Transverse colon (tissue), 4 donors: ENCODE measurements at regions not wholly inside any gene's neighbourhood (a gene's known extent, or its start where the extent isn't known, plus 50 kb on each side); places are given as distances from the start of the nearest gene placed in this dataset.

ENCODE experiments used
- DNase-seq: peaks from one replicate; pipeline ENCODE4 v3.0.0-alpha.2; 2019
- H3K27ac ChIP-seq, 4 donors: fragments of 200-600 bp; sonication (generic); 2 replicates each; pipeline ENCODE4 v1.5.1; 2016 to 2018; ENCODE audit warnings: inconsistent platforms in 4 of 4
- H3K27me3 ChIP-seq: fragments of 200-600 bp; sonication (generic); 2 replicates; pipeline ENCODE4 v1.5.1; 2017; ENCODE audit warnings: inconsistent platforms
- H3K36me3 ChIP-seq, 4 donors: fragments of 200-600 bp; sonication (generic); 2 replicates each; pipeline ENCODE4 v1.5.1; 2017 to 2019; ENCODE audit warnings: inconsistent platforms in 4 of 4
- H3K4me1 ChIP-seq, 4 donors: fragments of 200-600 bp; sonication (generic); 2 replicates each; pipeline ENCODE4 v1.5.1; 2017 to 2020; ENCODE audit warnings: inconsistent platforms in 4 of 4
- H3K4me3 ChIP-seq, 4 donors: fragments of 200-600 bp; sonication (generic); 1 replicate in 1 of 4; 2 replicates in 3 of 4; pipeline versions ENCODE4 v1.5.1 to v1.6.1; 2017 to 2019; ENCODE audit warnings: inconsistent platforms in 4 of 4
- H3K9me3 ChIP-seq, 2 donors: fragments of 200-600 bp; sonication (generic); 2 replicates each; pipeline ENCODE4 v1.5.1; 2017 to 2019; ENCODE audit warnings: inconsistent platforms in 2 of 2
- EP300 ChIP-seq: sonication (generic); formaldehyde crosslinking; IDR thresholded peaks from one replicate; pipeline ENCODE4 v1.6.1; 2017; ENCODE audit warnings: antibody characterized with exemption, low read depth
- POLR2A ChIP-seq: fragments of 450-650 bp; IDR thresholded peaks from one replicate; pipeline ENCODE4 v1.6.1; 2016; ENCODE audit warnings: antibody characterized with exemption, mild to moderate bottlenecking, moderate library complexity
- POLR2AphosphoS5 ChIP-seq, 3 donors: sonication (generic); formaldehyde crosslinking; IDR thresholded peaks; one replicate each; pipeline ENCODE4 v1.6.1; 2016; ENCODE audit warnings: antibody characterized with exemption in 3 of 3
- WGBS, 2 donors: methylation state at CpG; one replicate each; pipeline ENCODE4 v1.1.5; 2018; ENCODE audit warnings: low coverage in 1 of 2; 5-methylcytosine and 5-hydroxymethylcytosine counted together
- in situ Hi-C, 4 donors: fragments of 200-750 bp; cut with MboI; loops; one replicate each; pipeline versions ENCODE4 v1.15.0 to v1.15.1; 2017; ENCODE audit warnings: low sequenced_read_pairs in 3 of 4, low pct_ligation_motif_present in 1 of 4, low pct_unique_long_range_greater_than_20kb in 1 of 4
- intact Hi-C: fragments of 100-400 bp; cut with DNase I; formaldehyde crosslinking; loops from one replicate; pipeline ENCODE4 v1.15.1; 2023; ENCODE audit warnings: low total_unique reads
- TF ChIP-seq, protein P1 (sequence below), 5 experiments: fragments of 200-600 bp in 3 of 5; fragments of 450-650 bp in 2 of 5; sonication (generic) in 3 of 5; IDR thresholded peaks; 1 replicate in 2 of 5; 2 replicates in 3 of 5; pipeline ENCODE4 v1.5.1; 2016 to 2017; ENCODE audit warnings: antibody characterized with exemption in 5 of 5, inconsistent platforms in 3 of 5, mild to moderate bottlenecking in 2 of 5, moderate library complexity in 1 of 5

DNA sequence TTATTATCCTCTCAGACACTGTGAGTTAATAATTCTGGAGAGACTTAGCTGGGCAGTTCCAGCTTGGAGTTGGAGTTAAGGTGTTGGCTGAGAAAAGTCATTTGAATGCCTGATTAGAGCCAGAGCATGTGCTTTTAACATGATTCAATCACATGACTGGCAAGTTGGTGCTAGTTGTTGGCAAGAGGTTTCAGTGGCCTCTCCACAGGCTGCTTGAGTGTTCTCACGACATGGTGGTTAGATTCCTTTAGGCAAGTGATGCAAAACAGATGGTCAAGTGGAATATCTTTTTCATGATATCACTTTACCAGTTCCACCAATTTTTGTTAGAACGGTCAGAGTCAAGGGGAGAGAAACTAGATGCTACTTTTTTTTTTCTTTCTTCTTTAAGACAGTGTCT, 262.7 kb upstream of the FN1 start:
- Histone ChIP-seq H3K36me3 (no peaks in the 10 kb centered on the region), H3K27ac (no peak overlapping the region), H3K27me3 (no peaks in the 10 kb centered on the region), H3K4me3 (no peak overlapping the region), H3K4me1 (peaks cover 0 to 8% (median 0%) of the 10 kb centered on the region in 4 donors), H3K9me3 (no peaks in the 10 kb centered on the region)
- in situ Hi-C loops, result no loop called here
- 45% methylated on average over 2 of the region's 2 CpGs; no CpG with 5 or more reads in 1 of the 2 donors for WGBS, 2 donors
- intact Hi-C loops, result no loop called here
- no peak for DNase-seq
- TF ChIP-seq POLR2A (no peak), EP300 (no peak), POLR2AphosphoS5 (IDR thresholded peaks at IDR 0.05) (no peak)
- TF ChIP-seq, protein P1, sequence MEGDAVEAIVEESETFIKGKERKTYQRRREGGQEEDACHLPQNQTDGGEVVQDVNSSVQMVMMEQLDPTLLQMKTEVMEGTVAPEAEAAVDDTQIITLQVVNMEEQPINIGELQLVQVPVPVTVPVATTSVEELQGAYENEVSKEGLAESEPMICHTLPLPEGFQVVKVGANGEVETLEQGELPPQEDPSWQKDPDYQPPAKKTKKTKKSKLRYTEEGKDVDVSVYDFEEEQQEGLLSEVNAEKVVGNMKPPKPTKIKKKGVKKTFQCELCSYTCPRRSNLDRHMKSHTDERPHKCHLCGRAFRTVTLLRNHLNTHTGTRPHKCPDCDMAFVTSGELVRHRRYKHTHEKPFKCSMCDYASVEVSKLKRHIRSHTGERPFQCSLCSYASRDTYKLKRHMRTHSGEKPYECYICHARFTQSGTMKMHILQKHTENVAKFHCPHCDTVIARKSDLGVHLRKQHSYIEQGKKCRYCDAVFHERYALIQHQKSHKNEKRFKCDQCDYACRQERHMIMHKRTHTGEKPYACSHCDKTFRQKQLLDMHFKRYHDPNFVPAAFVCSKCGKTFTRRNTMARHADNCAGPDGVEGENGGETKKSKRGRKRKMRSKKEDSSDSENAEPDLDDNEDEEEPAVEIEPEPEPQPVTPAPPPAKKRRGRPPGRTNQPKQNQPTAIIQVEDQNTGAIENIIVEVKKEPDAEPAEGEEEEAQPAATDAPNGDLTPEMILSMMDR (IDR thresholded peaks at IDR 0.05), result no peak

DNA sequence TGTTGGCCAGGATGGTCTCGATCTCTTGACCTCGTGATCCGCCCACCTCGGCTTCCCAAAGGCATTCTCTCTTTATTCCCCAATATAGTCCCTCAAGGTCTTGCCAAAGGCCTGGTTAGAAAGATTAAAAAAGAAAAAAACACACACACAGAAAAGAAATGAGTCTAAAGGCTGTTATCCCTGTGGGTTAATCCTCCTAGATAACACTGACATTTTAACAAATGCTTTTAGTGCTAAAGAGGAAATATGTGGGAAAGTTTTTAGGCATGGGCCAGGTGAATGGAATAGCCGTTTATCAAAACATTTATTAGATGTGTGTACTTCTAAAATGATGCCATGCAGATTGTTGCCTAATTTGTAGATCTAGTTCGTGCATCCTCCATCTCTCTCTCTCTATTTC, 261.6 kb upstream of the FN1 start:
- WGBS, 2 donors, result 59 to 92% methylated on average over 6 of the region's 6 CpGs
- Histone ChIP-seq H3K27ac (no peak overlapping the region), H3K4me1 (peaks cover 2 to 17% (median 8%) of the 10 kb centered on the region in 4 donors), H3K27me3 (no peaks in the 10 kb centered on the region), H3K36me3 (no peaks in the 10 kb centered on the region), H3K9me3 (no peaks in the 10 kb centered on the region), H3K4me3 (no peak overlapping the region)
- DNase-seq, result no peak
- in situ Hi-C loops (no loop called here), intact Hi-C loops (no loop called here)
- TF ChIP-seq, protein P1 (IDR thresholded peaks at IDR 0.05), result no peak
- TF ChIP-seq EP300, result no peak
- TF ChIP-seq POLR2AphosphoS5 (IDR thresholded peaks at IDR 0.05), result no peak
- no peak for TF ChIP-seq POLR2A

DNA sequence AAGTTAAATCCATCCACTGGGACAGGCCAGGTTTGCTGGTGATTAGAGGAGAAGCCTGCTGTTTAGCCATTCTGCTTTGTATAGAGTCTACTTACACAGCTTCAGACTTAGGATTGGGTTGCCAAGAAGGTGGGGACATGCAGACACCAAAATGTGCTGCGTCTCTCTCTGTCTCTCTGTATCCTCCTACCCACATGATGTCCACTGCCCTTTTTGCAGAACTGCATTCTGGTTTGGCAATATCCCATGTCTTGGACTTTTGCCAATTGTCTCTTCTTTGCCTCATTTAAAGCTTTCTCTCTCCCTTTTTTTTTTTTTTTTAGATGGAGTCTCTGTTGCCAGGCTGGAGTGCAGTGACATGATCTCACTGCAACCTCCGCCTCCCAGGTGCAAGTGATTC, 261.1 kb upstream of the FN1 start:
- H3K9me3 ChIP-seq, result no peaks in the 10 kb centered on the region
- no peak overlapping the region for H3K4me3 ChIP-seq
- TF ChIP-seq POLR2AphosphoS5 (IDR thresholded peaks at IDR 0.05) (no peak), EP300 (no peak), POLR2A (no peak)
- TF ChIP-seq, protein P1 (IDR thresholded peaks at IDR 0.05), result no peak
- peaks cover 3 to 17% (median 8%) of the 10 kb centered on the region in 4 donors for H3K4me1 ChIP-seq
- no peak overlapping the region for H3K27ac ChIP-seq
- H3K36me3 ChIP-seq, result no peaks in the 10 kb centered on the region
- intact Hi-C loops (no loop called here), in situ Hi-C loops (no loop called here)
- no peak for DNase-seq
- 77% methylated on average over 2 of the region's 2 CpGs; no CpG with 5 or more reads in 1 of the 2 donors for WGBS, 2 donors
- no peaks in the 10 kb centered on the region for H3K27me3 ChIP-seq

DNA sequence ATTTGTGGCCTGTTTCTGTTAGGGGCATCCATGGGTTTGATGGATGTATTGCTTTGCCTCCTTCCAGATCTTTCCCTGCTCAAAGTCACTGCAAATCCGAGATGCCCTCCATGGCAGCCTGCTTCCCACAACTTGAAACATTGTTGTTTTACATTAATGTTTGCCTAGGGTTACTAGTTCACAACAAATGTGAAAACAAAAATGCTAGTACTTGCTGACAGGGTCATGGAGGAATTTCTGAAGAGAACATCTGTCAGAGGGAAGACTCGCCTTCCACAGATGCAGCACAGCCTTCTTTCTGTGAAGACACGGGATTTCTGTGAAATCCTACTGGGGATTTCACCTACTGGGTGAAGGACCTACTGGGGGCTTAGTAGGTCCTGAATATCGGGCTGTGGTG, 260.0 kb upstream of the FN1 start:
- WGBS, 2 donors, result 85 to 92% methylated on average over 2 to 4 of the region's 4 CpGs
- intact Hi-C loops (no loop called here), in situ Hi-C loops (no loop called here)
- H3K27ac ChIP-seq, result no peak overlapping the region
- H3K9me3 ChIP-seq, result no peaks in the 10 kb centered on the region
- H3K4me1 ChIP-seq, result peaks cover 3 to 17% (median 8%) of the 10 kb centered on the region in 4 donors
- no peak for DNase-seq
- no peaks in the 10 kb centered on the region for H3K36me3 ChIP-seq
- TF ChIP-seq EP300 (no peak), POLR2A (no peak), POLR2AphosphoS5 (IDR thresholded peaks at IDR 0.05) (no peak)
- TF ChIP-seq, protein P1 (IDR thresholded peaks at IDR 0.05), result no peak
- no peaks in the 10 kb centered on the region for H3K27me3 ChIP-seq
- H3K4me3 ChIP-seq, result no peak overlapping the region
